ENCODE measurements at regions not wholly inside any gene's neighbourhood (a gene's known extent, or its start where the extent isn't known, plus 50 kb on each side); places are given as distances from the start of the nearest gene placed in this dataset.

DNA sequence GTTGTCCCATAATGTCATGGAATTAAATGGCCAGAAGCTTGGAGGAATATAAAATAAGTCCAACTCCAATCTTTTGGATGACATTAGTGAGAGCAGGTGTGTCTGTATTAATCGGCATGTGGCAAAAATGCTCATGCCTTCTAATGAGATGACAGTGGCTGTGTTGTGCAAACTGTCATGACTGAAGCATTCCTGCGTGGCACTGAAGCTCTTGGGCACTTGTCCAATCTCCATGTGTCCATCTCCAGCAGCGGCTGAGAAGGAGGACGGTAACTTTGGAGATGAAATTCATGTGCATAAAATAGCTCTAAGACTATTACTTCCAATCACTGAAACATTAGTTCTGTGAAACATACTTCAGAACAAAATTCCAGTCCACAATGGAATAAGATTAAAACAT lies 697.5 kb upstream of the GRAMD2B start:
- Histone ChIP-seq H3K4me1 (no peaks in the 10 kb centered on the region), H3K9me3 (replicated peaks) (no peaks in the 10 kb centered on the region), H3K27ac (replicated peaks) (no peak overlapping the region), H3K36me3 (no peaks in the 10 kb centered on the region), H3K4me3 (no peak overlapping the region), H3K27me3 (ENCODE audit: low read depth) (no peaks in the 10 kb centered on the region)
- no peak for DNase-seq
- intact Hi-C loops (cut with micrococcal nuclease) = no loop called here
- no peak for TF ChIP-seq CTCF (IDR thresholded peaks at IDR 0.05; ENCODE audit: borderline replicate concordance)

- DNase-seq = no peak
- H3K36me3 ChIP-seq = no peaks in the 10 kb centered on the region
- H3K4me1 ChIP-seq = no peaks in the 10 kb centered on the region
- intact Hi-C loops (cut with micrococcal nuclease) = no loop called here
- no peak overlapping the region for H3K4me3 ChIP-seq
- no peak overlapping the region for H3K27ac ChIP-seq (replicated peaks)
- H3K9me3 ChIP-seq (replicated peaks) = peaks cover 29% of the 10 kb centered on the region
- TF ChIP-seq CTCF (IDR thresholded peaks at IDR 0.05; ENCODE audit: borderline replicate concordance) = no peak
- no peaks in the 10 kb centered on the region for H3K27me3 ChIP-seq (ENCODE audit: low read depth)
Measured at GRCh38 chr5:125743939-125744338, 679.3 kb upstream of the GRAMD2B start.

- no peak for TF ChIP-seq CTCF (IDR thresholded peaks at IDR 0.05; ENCODE audit: borderline replicate concordance)
- H3K36me3 ChIP-seq = no peaks in the 10 kb centered on the region
- H3K4me1 ChIP-seq = no peaks in the 10 kb centered on the region
- no peak overlapping the region for H3K4me3 ChIP-seq
- intact Hi-C loops (cut with micrococcal nuclease) = no loop called here
- no peak for DNase-seq
- H3K27me3 ChIP-seq (ENCODE audit: low read depth) = no peaks in the 10 kb centered on the region
- H3K9me3 ChIP-seq (replicated peaks) = peaks cover 26% of the 10 kb centered on the region
- H3K27ac ChIP-seq (replicated peaks) = no peak overlapping the region
Measured at GRCh38 chr5:125746917-125747316, 676.3 kb upstream of the GRAMD2B start.

DNA sequence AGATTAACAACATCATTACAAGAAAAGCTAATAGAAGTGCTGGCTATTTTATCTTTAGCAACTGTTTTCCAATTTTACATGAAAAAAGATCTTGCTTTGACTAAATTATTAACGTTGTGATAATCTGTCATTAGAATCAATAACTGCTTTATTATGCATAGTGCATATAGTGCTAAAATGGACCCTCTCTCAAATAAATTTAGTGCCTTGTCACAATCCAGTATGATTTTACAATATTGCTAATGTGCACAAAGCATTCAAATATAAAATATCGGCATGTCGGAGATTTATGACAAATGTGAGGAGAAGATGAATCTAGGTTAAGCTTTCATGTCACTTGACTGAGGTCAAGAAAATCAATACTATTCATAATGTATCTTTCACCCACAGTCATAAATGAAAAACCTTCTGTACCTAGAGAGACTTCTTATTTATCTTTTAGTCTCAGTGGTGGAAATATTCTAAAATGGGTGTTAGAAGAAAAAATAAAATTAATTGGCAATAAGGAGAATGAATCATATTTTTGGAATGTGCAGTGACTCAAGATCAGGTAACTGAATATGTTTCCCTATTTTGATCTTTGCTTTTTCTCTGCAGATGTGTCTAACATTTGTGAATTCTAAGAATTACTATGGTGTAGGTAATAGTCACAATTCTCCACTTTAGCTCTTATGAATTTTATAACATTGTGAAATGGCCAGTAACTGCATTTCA lies 672.9 kb upstream of the GRAMD2B start:
- intact Hi-C loops (cut with micrococcal nuclease) = no loop called here

GRCh38 chr5:125750861-125751186 lies 672.4 kb upstream of the GRAMD2B start:
- no peaks in the 10 kb centered on the region for H3K36me3 ChIP-seq
- no peaks in the 10 kb centered on the region for H3K4me1 ChIP-seq
- DNase-seq = no peak
- TF ChIP-seq CTCF (IDR thresholded peaks at IDR 0.05; ENCODE audit: borderline replicate concordance) = no peak
- intact Hi-C loops (cut with micrococcal nuclease) = no loop called here
- H3K27me3 ChIP-seq (ENCODE audit: low read depth) = no peaks in the 10 kb centered on the region
- H3K27ac ChIP-seq (replicated peaks) = no peak overlapping the region
- no peak overlapping the region for H3K4me3 ChIP-seq
- no peaks in the 10 kb centered on the region for H3K9me3 ChIP-seq (replicated peaks)

More for the DNA sequence above, 672.9 kb upstream of the GRAMD2B start:
- H3K27me3 ChIP-seq (ENCODE audit: low read depth) = no peaks in the 10 kb centered on the region
- H3K4me1 ChIP-seq = no peaks in the 10 kb centered on the region
- no peaks in the 10 kb centered on the region for H3K36me3 ChIP-seq
- H3K4me3 ChIP-seq = no peak overlapping the region
- no peak for TF ChIP-seq CTCF (IDR thresholded peaks at IDR 0.05; ENCODE audit: borderline replicate concordance)
- no peaks in the 10 kb centered on the region for H3K9me3 ChIP-seq (replicated peaks)
- DNase-seq = no peak
- no peak overlapping the region for H3K27ac ChIP-seq (replicated peaks)

Measured in left ventricle myocardium inferior (tissue), 1 donor.